HCT116 (cell line): ENCODE measurements at regions not wholly inside any gene's neighbourhood (a gene's known extent, or its start where the extent isn't known, plus 50 kb on each side); places are given as distances from the start of the nearest gene placed in this dataset.

Source experiments
- ATF3 ChIP-seq: IDR thresholded peaks from 2 replicates; pipeline ENCODE4 v1.6.1; 2012
- CTCF ChIP-seq, 3 experiments: fragments of 200-600 bp in 1 of 3; sonication (generic) in 1 of 3; IDR thresholded peaks in 2 of 3; conservative IDR thresholded peaks in 1 of 3; 2 replicates each; pipeline ENCODE4 v1.5.1; 2012 to 2017; ENCODE audit warnings: low read depth in 2 of 3, low read length in 2 of 3, antibody characterized with exemption in 1 of 3, borderline replicate concordance in 1 of 3, control low read depth in 1 of 3, mild to moderate bottlenecking in 1 of 3, mixed read lengths in 1 of 3, mixed run types in 1 of 3, moderate library complexity in 1 of 3; ENCODE audit not compliant: insufficient read depth in 1 of 3
- JUND ChIP-seq: IDR thresholded peaks from 2 replicates; pipeline ENCODE4 v1.6.1; 2012
- TCF7L2 ChIP-seq: IDR thresholded peaks from 2 replicates; pipeline ENCODE4 v1.7.0; 2011; ENCODE audit warnings: borderline replicate concordance, inconsistent platforms; ENCODE audit not compliant: insufficient read depth, insufficient read length; ENCODE audit errors: extremely low read depth
- ZNF274 ChIP-seq: fragments of 200-500 bp; sonication (Bioruptor generic); IDR thresholded peaks from 2 replicates; pipeline ENCODE4 v1.6.1; 2014; ENCODE audit warnings: mild to moderate bottlenecking, low read depth, low read length, inconsistent platforms

- TF ChIP-seq CTCF (IDR thresholded peaks at IDR 0.05 in 2 of 3, conservative IDR thresholded peaks at IDR 0.05 in 1 of 3; ENCODE audit: borderline replicate concordance in 1 of 3, insufficient read depth in 1 of 3, low read depth in 2 of 3, low read length in 2 of 3) (no peak), ZNF274 (no peak), TCF7L2 (no peak), ATF3 (no peak), JUND (no peak)
Observed at GRCh38 chr14:99345472-99345871, 73.5 kb upstream of the BCL11B start.
